ENCODE measurements at regions not wholly inside any gene's neighbourhood (a gene's known extent, or its start where the extent isn't known, plus 50 kb on each side); places are given as distances from the start of the nearest gene placed in this dataset.

- Histone ChIP-seq H3K4me3 (ENCODE audit: low read length) (no peak overlapping the region), H3K79me2 (ENCODE audit: low read length) (no peaks in the 10 kb centered on the region), H3K9me2 (replicated peaks; ENCODE audit: insufficient read depth, low read length) (no peaks in the 10 kb centered on the region), H3K9me3 (ENCODE audit: low read length) (no peaks in the 10 kb centered on the region), H4K20me1 (ENCODE audit: insufficient read depth, low read depth, low read length) (no peaks in the 10 kb centered on the region), H3K9ac (ENCODE audit: low read length) (no peak overlapping the region), H2AFZ (ENCODE audit: low read length) (peak overlapping the region; percentile 32; the same call in 1 of the 2 replicates), H3K27ac (ENCODE audit: low read length) (no peak overlapping the region), H3K27me3 (ENCODE audit: low read length) (no peaks in the 10 kb centered on the region), H3K36me3 (ENCODE audit: insufficient read depth, low read length) (no peaks in the 10 kb centered on the region), H3K4me1 (ENCODE audit: low read length) (peaks cover 25% of the 10 kb centered on the region), H3K4me2 (ENCODE audit: low read depth, low read length, poor library complexity, severe bottlenecking) (peak overlapping the region; percentile 63)
- DNase-seq = peak; percentile 78
Measured at GRCh38 chr2:13193075-13193474, 476.3 kb downstream of the TRIB2 start.

- no peaks in the 10 kb centered on the region for H3K79me2 ChIP-seq (ENCODE audit: low read length)
- H3K9ac ChIP-seq (ENCODE audit: low read length) = peak overlapping the region; percentile 34; the same call in 1 of the 2 replicates
- peak; percentile 80 for DNase-seq
- no peak overlapping the region for H3K27ac ChIP-seq (ENCODE audit: low read length)
- no peaks in the 10 kb centered on the region for H4K20me1 ChIP-seq (ENCODE audit: insufficient read depth, low read depth, low read length)
- no peaks in the 10 kb centered on the region for H3K9me3 ChIP-seq (ENCODE audit: low read length)
- no peaks in the 10 kb centered on the region for H3K27me3 ChIP-seq (ENCODE audit: low read length)
- no peaks in the 10 kb centered on the region for H3K36me3 ChIP-seq (ENCODE audit: insufficient read depth, low read length)
- peaks cover 25% of the 10 kb centered on the region for H3K4me1 ChIP-seq (ENCODE audit: low read length)
- H3K9me2 ChIP-seq (replicated peaks; ENCODE audit: insufficient read depth, low read length) = no peaks in the 10 kb centered on the region
- H3K4me2 ChIP-seq (ENCODE audit: low read depth, low read length, poor library complexity, severe bottlenecking) = peak overlapping the region; percentile 63
- peak overlapping the region; percentile 71 for H2AFZ ChIP-seq (ENCODE audit: low read length)
- peak overlapping the region; percentile 21; the same call in 1 of the 2 replicates for H3K4me3 ChIP-seq (ENCODE audit: low read length)
Measured at GRCh38 chr2:13193900-13194299, 477.2 kb downstream of the TRIB2 start.

- no peaks in the 10 kb centered on the region for H4K20me1 ChIP-seq (ENCODE audit: insufficient read depth, low read depth, low read length)
- H2AFZ ChIP-seq (ENCODE audit: low read length) = no peak overlapping the region
- H3K27me3 ChIP-seq (ENCODE audit: low read length) = no peaks in the 10 kb centered on the region
- H3K9ac ChIP-seq (ENCODE audit: low read length) = no peak overlapping the region
- no peaks in the 10 kb centered on the region for H3K9me2 ChIP-seq (replicated peaks; ENCODE audit: insufficient read depth, low read length)
- H3K79me2 ChIP-seq (ENCODE audit: low read length) = no peaks in the 10 kb centered on the region
- no peaks in the 10 kb centered on the region for H3K9me3 ChIP-seq (ENCODE audit: low read length)
- no peak overlapping the region for H3K4me3 ChIP-seq (ENCODE audit: low read length)
- DNase-seq = no peak
- no peak overlapping the region for H3K4me2 ChIP-seq (ENCODE audit: low read depth, low read length, poor library complexity, severe bottlenecking)
- H3K4me1 ChIP-seq (ENCODE audit: low read length) = peaks cover 25% of the 10 kb centered on the region
- H3K36me3 ChIP-seq (ENCODE audit: insufficient read depth, low read length) = no peaks in the 10 kb centered on the region
- no peak overlapping the region for H3K27ac ChIP-seq (ENCODE audit: low read length)
Measured at GRCh38 chr2:13195270-13195669, 478.5 kb downstream of the TRIB2 start.

- H3K9me2 ChIP-seq (replicated peaks; ENCODE audit: insufficient read depth, low read length) = no peaks in the 10 kb centered on the region
- no peak overlapping the region for H3K4me3 ChIP-seq (ENCODE audit: low read length)
- no peak overlapping the region for H3K27ac ChIP-seq (ENCODE audit: low read length)
- no peaks in the 10 kb centered on the region for H3K36me3 ChIP-seq (ENCODE audit: insufficient read depth, low read length)
- H3K4me2 ChIP-seq (ENCODE audit: low read depth, low read length, poor library complexity, severe bottlenecking) = no peak overlapping the region
- no peaks in the 10 kb centered on the region for H3K9me3 ChIP-seq (ENCODE audit: low read length)
- H3K79me2 ChIP-seq (ENCODE audit: low read length) = no peaks in the 10 kb centered on the region
- H4K20me1 ChIP-seq (ENCODE audit: insufficient read depth, low read depth, low read length) = no peaks in the 10 kb centered on the region
- no peak overlapping the region for H3K9ac ChIP-seq (ENCODE audit: low read length)
- no peaks in the 10 kb centered on the region for H3K27me3 ChIP-seq (ENCODE audit: low read length)
- H2AFZ ChIP-seq (ENCODE audit: low read length) = no peak overlapping the region
- H3K4me1 ChIP-seq (ENCODE audit: low read length) = peaks cover 25% of the 10 kb centered on the region
- DNase-seq = no peak
Measured at GRCh38 chr2:13197248-13197647, 480.5 kb downstream of the TRIB2 start.

- H3K9me2 ChIP-seq (replicated peaks; ENCODE audit: insufficient read depth, low read length) = no peaks in the 10 kb centered on the region
- H3K4me3 ChIP-seq (ENCODE audit: low read length) = no peak overlapping the region
- H3K79me2 ChIP-seq (ENCODE audit: low read length) = no peaks in the 10 kb centered on the region
- no peaks in the 10 kb centered on the region; the same call in 1 of the 2 replicates for H3K9me3 ChIP-seq (ENCODE audit: low read length)
- H3K9ac ChIP-seq (ENCODE audit: low read length) = no peak overlapping the region
- no peaks in the 10 kb centered on the region for H3K4me1 ChIP-seq (ENCODE audit: low read length)
- H3K27ac ChIP-seq (ENCODE audit: low read length) = no peak overlapping the region
- no peaks in the 10 kb centered on the region for H4K20me1 ChIP-seq (ENCODE audit: insufficient read depth, low read depth, low read length)
- DNase-seq = no peak
- H3K36me3 ChIP-seq (ENCODE audit: insufficient read depth, low read length) = no peaks in the 10 kb centered on the region
- no peak overlapping the region for H2AFZ ChIP-seq (ENCODE audit: low read length)
- no peak overlapping the region for H3K4me2 ChIP-seq (ENCODE audit: low read depth, low read length, poor library complexity, severe bottlenecking)
- no peaks in the 10 kb centered on the region for H3K27me3 ChIP-seq (ENCODE audit: low read length)
Measured at GRCh38 chr2:13201924-13202323, 485.2 kb downstream of the TRIB2 start.

GRCh38 chr2:13212115-13212514 lies 495.4 kb downstream of the TRIB2 start:
- DNase-seq = no peak
- H4K20me1 ChIP-seq (ENCODE audit: insufficient read depth, low read depth, low read length) = no peaks in the 10 kb centered on the region
- no peaks in the 10 kb centered on the region for H3K27me3 ChIP-seq (ENCODE audit: low read length)

DNA sequence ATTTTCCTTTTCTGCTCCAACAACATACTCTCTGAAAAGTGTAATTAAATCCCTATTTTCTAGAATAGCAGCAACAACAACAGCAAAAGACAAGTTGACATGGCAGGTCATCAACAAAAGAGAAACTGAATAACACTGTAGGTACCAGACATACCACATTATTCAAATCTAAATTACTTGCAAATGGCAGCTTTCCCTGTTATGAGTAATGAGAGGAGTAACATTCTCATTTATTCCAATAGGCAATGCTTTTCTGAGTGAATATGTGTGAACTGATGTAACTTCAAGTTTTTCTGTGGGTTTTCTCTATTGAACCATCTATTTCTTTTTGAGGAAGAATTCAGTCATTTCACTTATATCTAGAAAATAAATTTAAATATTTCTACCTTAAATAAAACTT lies 501.5 kb downstream of the TRIB2 start:
- no peak for DNase-seq
- Histone ChIP-seq H3K4me2 (ENCODE audit: low read depth, low read length, poor library complexity, severe bottlenecking) (no peak overlapping the region), H3K36me3 (ENCODE audit: insufficient read depth, low read length) (no peaks in the 10 kb centered on the region), H3K79me2 (ENCODE audit: low read length) (no peaks in the 10 kb centered on the region), H3K9ac (ENCODE audit: low read length) (no peak overlapping the region), H3K9me2 (replicated peaks; ENCODE audit: insufficient read depth, low read length) (no peaks in the 10 kb centered on the region), H4K20me1 (ENCODE audit: insufficient read depth, low read depth, low read length) (no peaks in the 10 kb centered on the region), H2AFZ (ENCODE audit: low read length) (no peak overlapping the region), H3K4me3 (ENCODE audit: low read length) (no peak overlapping the region), H3K4me1 (ENCODE audit: low read length) (peaks cover 23% of the 10 kb centered on the region), H3K27me3 (ENCODE audit: low read length) (no peaks in the 10 kb centered on the region), H3K9me3 (ENCODE audit: low read length) (no peaks in the 10 kb centered on the region), H3K27ac (ENCODE audit: low read length) (no peak overlapping the region)

More at GRCh38 chr2:13212115-13212514, 495.4 kb downstream of the TRIB2 start:
- no peaks in the 10 kb centered on the region for H3K36me3 ChIP-seq (ENCODE audit: insufficient read depth, low read length)
- no peaks in the 10 kb centered on the region for H3K9me2 ChIP-seq (replicated peaks; ENCODE audit: insufficient read depth, low read length)
- peaks cover 14% of the 10 kb centered on the region for H3K4me1 ChIP-seq (ENCODE audit: low read length)
- no peak overlapping the region for H3K4me3 ChIP-seq (ENCODE audit: low read length)
- H3K9ac ChIP-seq (ENCODE audit: low read length) = no peak overlapping the region
- no peak overlapping the region for H2AFZ ChIP-seq (ENCODE audit: low read length)
- H3K79me2 ChIP-seq (ENCODE audit: low read length) = no peaks in the 10 kb centered on the region
- H3K27ac ChIP-seq (ENCODE audit: low read length) = no peak overlapping the region
- no peak overlapping the region for H3K4me2 ChIP-seq (ENCODE audit: low read depth, low read length, poor library complexity, severe bottlenecking)
- H3K9me3 ChIP-seq (ENCODE audit: low read length) = no peaks in the 10 kb centered on the region

DNA sequence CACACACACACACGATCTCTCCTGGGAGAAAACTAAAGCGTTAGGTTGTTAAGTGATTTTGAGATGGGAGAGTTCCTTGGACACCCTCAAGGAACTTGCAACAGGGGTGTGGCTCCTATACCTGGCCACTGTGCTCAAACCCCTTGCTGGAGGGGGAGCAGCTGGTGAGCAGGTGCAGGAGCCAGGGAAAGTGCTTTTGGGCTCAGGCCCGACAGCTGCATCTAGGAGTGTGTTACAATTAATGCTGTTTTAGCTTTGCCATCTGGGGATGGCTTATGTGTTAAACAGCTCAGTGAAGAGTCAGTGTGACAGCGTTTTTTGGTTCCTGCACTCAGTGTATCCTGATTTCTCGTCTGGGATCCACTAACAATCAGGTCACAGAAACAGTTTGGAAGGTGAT lies 510.8 kb downstream of the TRIB2 start:
- Histone ChIP-seq H3K4me3 (ENCODE audit: low read length) (no peak overlapping the region), H3K36me3 (ENCODE audit: insufficient read depth, low read length) (no peaks in the 10 kb centered on the region), H3K4me1 (ENCODE audit: low read length) (no peaks in the 10 kb centered on the region), H3K79me2 (ENCODE audit: low read length) (no peaks in the 10 kb centered on the region), H2AFZ (ENCODE audit: low read length) (no peak overlapping the region), H3K27me3 (ENCODE audit: low read length) (no peaks in the 10 kb centered on the region), H3K4me2 (ENCODE audit: low read depth, low read length, poor library complexity, severe bottlenecking) (no peak overlapping the region), H3K9me3 (ENCODE audit: low read length) (no peaks in the 10 kb centered on the region), H3K9me2 (replicated peaks; ENCODE audit: insufficient read depth, low read length) (no peaks in the 10 kb centered on the region), H3K27ac (ENCODE audit: low read length) (no peak overlapping the region), H3K9ac (ENCODE audit: low read length) (no peak overlapping the region), H4K20me1 (ENCODE audit: insufficient read depth, low read depth, low read length) (no peaks in the 10 kb centered on the region)
- no peak for DNase-seq

DNA sequence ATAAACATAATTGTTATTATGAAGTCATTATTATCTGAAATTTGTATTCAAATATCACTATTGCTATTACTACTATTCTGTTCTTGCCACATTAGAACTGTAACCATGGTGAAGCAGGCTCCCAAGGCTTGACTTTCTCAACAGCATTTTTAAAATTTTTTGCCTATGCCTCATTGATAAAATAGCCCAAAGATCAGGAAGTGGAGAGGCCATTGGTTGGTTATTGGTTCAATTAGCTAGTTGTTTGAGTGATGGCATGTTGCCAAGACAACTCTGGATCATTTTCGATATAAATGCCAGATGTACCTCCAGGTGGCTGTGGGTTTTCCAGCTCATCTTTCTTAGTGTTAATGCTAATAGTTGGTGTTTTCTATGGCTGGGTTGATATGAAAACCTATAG lies 513.5 kb downstream of the TRIB2 start:
- H3K4me3 ChIP-seq (ENCODE audit: low read length) = no peak overlapping the region
- H3K9me3 ChIP-seq (ENCODE audit: low read length) = no peaks in the 10 kb centered on the region
- H3K4me1 ChIP-seq (ENCODE audit: low read length) = no peaks in the 10 kb centered on the region
- H3K9ac ChIP-seq (ENCODE audit: low read length) = no peak overlapping the region
- H3K27me3 ChIP-seq (ENCODE audit: low read length) = no peaks in the 10 kb centered on the region
- DNase-seq = no peak
- H3K4me2 ChIP-seq (ENCODE audit: low read depth, low read length, poor library complexity, severe bottlenecking) = no peak overlapping the region
- H3K27ac ChIP-seq (ENCODE audit: low read length) = no peak overlapping the region
- H3K9me2 ChIP-seq (replicated peaks; ENCODE audit: insufficient read depth, low read length) = no peaks in the 10 kb centered on the region
- no peaks in the 10 kb centered on the region for H3K79me2 ChIP-seq (ENCODE audit: low read length)
- no peak overlapping the region for H2AFZ ChIP-seq (ENCODE audit: low read length)
- H4K20me1 ChIP-seq (ENCODE audit: insufficient read depth, low read depth, low read length) = no peaks in the 10 kb centered on the region
- H3K36me3 ChIP-seq (ENCODE audit: insufficient read depth, low read length) = no peaks in the 10 kb centered on the region

Data from Karpas-422 (cell line).